K562 (cell line): ENCODE measurements at regions not wholly inside any gene's neighbourhood (a gene's known extent, or its start where the extent isn't known, plus 50 kb on each side); places are given as distances from the start of the nearest gene placed in this dataset.

Experiments
- ATAC-seq: fragments of 200-7000 bp; cut with Tn5 transposase; 3 replicates; pipeline ENCODE4 v1.9.1; 2020; ENCODE audit warnings: moderate library complexity
- BruUV-seq: library from RNA; stranded (reverse); fragments of 400-500 nt; replicated peaks from 2 replicates; lab custom pipeline; 2021; lab: Mats Ljungman, UMichigan
- CTCF ChIA-PET: fragments of 300-600 bp; formaldehyde crosslinking; extraction: SDS; loops from one replicate; lab custom pipeline; 2021; ENCODE audit warnings: low intra/inter-chr PET ratio; lab: Yijun Ruan, JAX
- POLR2A ChIA-PET: fragments of 300-600, 350-650 bp; sonication (Branson Sonifier 250); formaldehyde crosslinking; extraction: SDS; loops from one replicate; lab custom pipeline; 2021; ENCODE audit warnings: antibody characterized with exemption, inconsistent platforms; lab: Yijun Ruan, JAX
- DNase-seq, 4 experiments: peaks; one replicate each; pipeline versions ENCODE4 v3.0.0 to v3.0.0-alpha.2; 2011 to 2018; ENCODE audit warnings: low spot score in 3 of 4, mixed read lengths in 3 of 4; ENCODE audit errors: extremely low read depth in 1 of 4
- FAIRE-seq: peaks from 2 replicates; lab custom pipeline; 2011; peaks lifted over from hg19 to GRCh38; lab: Jason Lieb, UNC
- H2AFZ ChIP-seq: 2 replicates; pipeline ENCODE4 v1.6.0; 2011; ENCODE audit warnings: low read depth, low read length, control low read depth, inconsistent platforms
- H3K27ac ChIP-seq: fragments of 200-600 bp; 3 replicates; pipeline ENCODE4 v1.8.0; 2011; ENCODE audit warnings: low read depth, mild to moderate bottlenecking, control low read depth, inconsistent platforms, low read length, moderate library complexity, mixed read lengths; ENCODE audit errors: extremely low read depth
- H3K27me3 ChIP-seq, 2 experiments: fragments of 300-600 bp in 1 of 2; 2 replicates in 1 of 2; 3 replicates in 1 of 2; pipeline versions ENCODE4 v1.6.0 to v1.8.0; 2011; ENCODE audit warnings: inconsistent platforms in 2 of 2, low read length in 2 of 2, mild to moderate bottlenecking in 1 of 2, mixed read lengths in 1 of 2, moderate library complexity in 1 of 2; ENCODE audit not compliant: control insufficient read depth in 2 of 2, insufficient read depth in 2 of 2
- H3K36me3 ChIP-seq: fragments of 300-600 bp; 3 replicates; pipeline ENCODE4 v1.8.0; 2011; ENCODE audit warnings: mild to moderate bottlenecking, low read length, inconsistent platforms; ENCODE audit not compliant: control insufficient read depth, insufficient read depth
- H3K4me1 ChIP-seq, 2 experiments: fragments of 200-600 bp in 1 of 2; replicated peaks in 1 of 2; 2 replicates in 1 of 2; 3 replicates in 1 of 2; pipeline versions ENCODE4 v1.5.1 to v1.8.0; 2011; ENCODE audit warnings: inconsistent platforms in 2 of 2, low read length in 2 of 2, mild to moderate bottlenecking in 1 of 2, mixed read lengths in 1 of 2, moderate library complexity in 1 of 2; ENCODE audit not compliant: control insufficient read depth in 2 of 2, insufficient read depth in 2 of 2
- H3K4me2 ChIP-seq: 2 replicates; pipeline ENCODE4 v1.6.1; 2011; ENCODE audit warnings: low read length, control low read depth, inconsistent platforms, mixed read lengths; ENCODE audit not compliant: insufficient read depth
- H3K4me3 ChIP-seq: fragments of 200-600 bp; sonication (generic), shearing (Covaris generic); 2 replicates; pipeline ENCODE4 v1.5.1; 2016; ENCODE audit warnings: control low read depth, inconsistent platforms
- H3K79me2 ChIP-seq: fragments of 200-600 bp; 3 replicates; pipeline ENCODE4 v1.8.0; 2011; ENCODE audit warnings: low read length, inconsistent platforms; ENCODE audit not compliant: control insufficient read depth, insufficient read depth
- H3K9ac ChIP-seq, 2 experiments: 2 replicates each; pipeline versions ENCODE4 v1.6.0 to v1.6.1; 2011; ENCODE audit warnings: low read depth in 2 of 2, low read length in 2 of 2, control low read depth in 1 of 2, inconsistent platforms in 1 of 2, mild to moderate bottlenecking in 1 of 2, mixed read lengths in 1 of 2; ENCODE audit not compliant: insufficient read depth in 1 of 2
- H3K9me1 ChIP-seq: one replicate; pipeline ENCODE4 v1.6.0; 2011; ENCODE audit warnings: inconsistent platforms, mild to moderate bottlenecking, low read length, moderate library complexity; ENCODE audit not compliant: control insufficient read depth, insufficient read depth
- H3K9me3 ChIP-seq: replicated peaks from 2 replicates; pipeline ENCODE4 v1.5.1; 2011; ENCODE audit warnings: low read depth, low read length, inconsistent platforms; ENCODE audit not compliant: control insufficient read depth, insufficient read depth
- H4K20me1 ChIP-seq: replicated peaks from 2 replicates; pipeline ENCODE4 v1.6.1; 2011; ENCODE audit warnings: low read length, inconsistent platforms, mixed read lengths; ENCODE audit not compliant: control insufficient read depth, insufficient read depth
- CC2D1A ChIP-seq: fragments of 450-650 bp; IDR thresholded peaks from 2 replicates; pipeline ENCODE4 v1.6.1; 2017; ENCODE audit warnings: mild to moderate bottlenecking
- CHCHD3 ChIP-seq: fragments of 250-450 bp; sonication (Bioruptor Pico); IDR thresholded peaks from 2 replicates; pipeline ENCODE4 v2.1.2; 2022; ENCODE audit warnings: mild to moderate bottlenecking
- DNMT1 ChIP-seq: fragments of 450-650 bp; IDR thresholded peaks from 2 replicates; pipeline ENCODE4 v1.6.1; 2016; ENCODE audit warnings: antibody characterized with exemption, mild to moderate bottlenecking
- JUND ChIP-seq, 2 experiments: IDR thresholded peaks; 2 replicates in 1 of 2; 3 replicates in 1 of 2; pipeline ENCODE4 v1.6.1; 2011; ENCODE audit warnings: borderline replicate concordance in 2 of 2, low read depth in 2 of 2, low read length in 2 of 2, improper control_type of control experiment in 1 of 2, missing biosample characterization in 1 of 2, missing genetic modification characterization in 1 of 2, missing genetic modification reagents in 1 of 2
- KDM4B ChIP-seq, 2 experiments: fragments of 450-650 bp in 1 of 2; sonication (generic) in 1 of 2; IDR thresholded peaks; 2 replicates each; pipeline ENCODE4 v1.6.1; 2016 to 2017; ENCODE audit warnings: borderline replicate concordance in 2 of 2, antibody characterized with exemption in 1 of 2, low read depth in 1 of 2, mild to moderate bottlenecking in 1 of 2
- NR2F6 ChIP-seq: fragments of 450-650 bp; formaldehyde crosslinking; IDR thresholded peaks from 2 replicates; pipeline ENCODE4 v1.4.0; 2020; ENCODE audit warnings: mild to moderate bottlenecking
- RBM22 ChIP-seq: fragments of 200-400 bp; formaldehyde crosslinking; IDR thresholded peaks from 2 replicates; pipeline ENCODE4 v1.6.1; 2018; ENCODE audit warnings: low read length, low read depth; ENCODE audit not compliant: poor library complexity, severe bottlenecking
- SIN3A ChIP-seq, 2 experiments: fragments of 150-350 bp in 1 of 2; IDR thresholded peaks; 2 replicates each; pipeline ENCODE4 v1.6.1; 2011 to 2016; ENCODE audit warnings: borderline replicate concordance in 2 of 2, low read depth in 2 of 2, low read length in 2 of 2, mild to moderate bottlenecking in 2 of 2, moderate library complexity in 2 of 2; ENCODE audit not compliant: control insufficient read depth in 1 of 2
- TBL1XR1 ChIP-seq, 2 experiments: IDR thresholded peaks; 2 replicates each; pipeline ENCODE4 v1.6.1; 2012; ENCODE audit warnings: improper control_type of control experiment in 2 of 2, low read length in 2 of 2, mild to moderate bottlenecking in 1 of 2
- ZNF174 ChIP-seq: fragments of 250-450 bp; sonication (Bioruptor Pico); IDR thresholded peaks from 2 replicates; pipeline ENCODE4 v1.4.0; 2020; ENCODE audit warnings: mild to moderate bottlenecking
- ZNF445 ChIP-seq: fragments of 250-450 bp; sonication (Bioruptor Pico); IDR thresholded peaks from 2 replicates; pipeline ENCODE4 v1.4.0; 2020; ENCODE audit warnings: low read depth, mild to moderate bottlenecking, moderate library complexity
- ZNF695 ChIP-seq: fragments of 450-650 bp; formaldehyde crosslinking; IDR thresholded peaks from 2 replicates; pipeline ENCODE4 v1.4.0; 2020; ENCODE audit warnings: mild to moderate bottlenecking, moderate library complexity
- ZNF785 ChIP-seq: fragments of 250-450 bp; sonication (Bioruptor Pico); IDR thresholded peaks from 2 replicates; pipeline ENCODE4 v1.4.0; 2020; ENCODE audit warnings: mild to moderate bottlenecking
- ZSCAN29 ChIP-seq: fragments of 450-650 bp; IDR thresholded peaks from 2 replicates; pipeline ENCODE4 v1.6.1; 2017
- WGBS: fragments of 100-300 bp; shearing (Covaris generic); methylation state at CpG from one replicate; pipeline ENCODE4 v1.1.6; 2016; ENCODE audit warnings: low coverage, mixed read lengths; ENCODE audit not compliant: insufficient coverage; ENCODE audit errors: missing lambda C conversion rate; 5-methylcytosine and 5-hydroxymethylcytosine counted together
- in situ Hi-C: fragments of 300-500 bp; cut with MboI; formaldehyde crosslinking; loops from 4 replicates; pipeline ENCODE4 v1.15.0; 2018; ENCODE audit warnings: inconsistent platforms, mixed read lengths
- intact Hi-C: fragments of 100-400 bp; cut with micrococcal nuclease; formaldehyde crosslinking; loops from 2 replicates; pipeline ENCODE4 v1.14.2; 2022
- TF ChIP-seq, protein P1 (sequence below): fragments of 250-450 bp; sonication (Bioruptor Pico); IDR thresholded peaks from 2 replicates; pipeline ENCODE4 v1.4.0; 2020; ENCODE audit warnings: mild to moderate bottlenecking, moderate library complexity
- TF ChIP-seq, protein P2 (sequence below): fragments of 450-650 bp; IDR thresholded peaks from 2 replicates; pipeline ENCODE4 v1.6.1; 2017; ENCODE audit warnings: mild to moderate bottlenecking, moderate library complexity
- TF ChIP-seq, protein P3 (sequence below): sonication (generic); formaldehyde crosslinking; IDR thresholded peaks from 2 replicates; pipeline ENCODE4 v1.8.0; 2022; ENCODE audit warnings: mild to moderate bottlenecking, low read depth, missing genetic modification reagents

DNA sequence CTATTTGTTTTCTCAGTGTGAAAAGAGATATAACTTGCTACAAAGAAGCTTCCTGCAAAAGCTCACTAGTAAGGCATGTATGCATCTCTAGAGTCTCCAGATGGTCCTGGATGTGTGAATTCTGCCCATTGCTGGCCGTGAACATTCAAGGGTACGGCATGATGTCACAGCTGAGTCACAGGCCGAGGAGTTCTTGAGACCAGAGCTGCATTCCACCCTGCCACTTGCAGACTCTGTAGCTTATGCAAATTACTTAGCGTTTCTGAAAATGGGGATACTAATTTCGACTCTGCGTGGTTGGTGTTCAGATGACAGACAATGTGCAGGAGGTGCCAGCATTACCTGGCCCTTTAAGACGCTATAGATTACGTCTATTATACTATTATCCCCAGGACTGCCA, 470.7 kb downstream of the ZNF536 start (continued):
- no peak for TF ChIP-seq SIN3A (IDR thresholded peaks at IDR 0.05; ENCODE audit: borderline replicate concordance in 2 of 2, control insufficient read depth in 1 of 2, low read depth in 2 of 2, low read length in 2 of 2)
- TF ChIP-seq CC2D1A, result no peak
- TF ChIP-seq ZNF785 (CRISPR knock-in tag), result no peak
- TF ChIP-seq ZSCAN29, result no peak
- TF ChIP-seq, protein P1, sequence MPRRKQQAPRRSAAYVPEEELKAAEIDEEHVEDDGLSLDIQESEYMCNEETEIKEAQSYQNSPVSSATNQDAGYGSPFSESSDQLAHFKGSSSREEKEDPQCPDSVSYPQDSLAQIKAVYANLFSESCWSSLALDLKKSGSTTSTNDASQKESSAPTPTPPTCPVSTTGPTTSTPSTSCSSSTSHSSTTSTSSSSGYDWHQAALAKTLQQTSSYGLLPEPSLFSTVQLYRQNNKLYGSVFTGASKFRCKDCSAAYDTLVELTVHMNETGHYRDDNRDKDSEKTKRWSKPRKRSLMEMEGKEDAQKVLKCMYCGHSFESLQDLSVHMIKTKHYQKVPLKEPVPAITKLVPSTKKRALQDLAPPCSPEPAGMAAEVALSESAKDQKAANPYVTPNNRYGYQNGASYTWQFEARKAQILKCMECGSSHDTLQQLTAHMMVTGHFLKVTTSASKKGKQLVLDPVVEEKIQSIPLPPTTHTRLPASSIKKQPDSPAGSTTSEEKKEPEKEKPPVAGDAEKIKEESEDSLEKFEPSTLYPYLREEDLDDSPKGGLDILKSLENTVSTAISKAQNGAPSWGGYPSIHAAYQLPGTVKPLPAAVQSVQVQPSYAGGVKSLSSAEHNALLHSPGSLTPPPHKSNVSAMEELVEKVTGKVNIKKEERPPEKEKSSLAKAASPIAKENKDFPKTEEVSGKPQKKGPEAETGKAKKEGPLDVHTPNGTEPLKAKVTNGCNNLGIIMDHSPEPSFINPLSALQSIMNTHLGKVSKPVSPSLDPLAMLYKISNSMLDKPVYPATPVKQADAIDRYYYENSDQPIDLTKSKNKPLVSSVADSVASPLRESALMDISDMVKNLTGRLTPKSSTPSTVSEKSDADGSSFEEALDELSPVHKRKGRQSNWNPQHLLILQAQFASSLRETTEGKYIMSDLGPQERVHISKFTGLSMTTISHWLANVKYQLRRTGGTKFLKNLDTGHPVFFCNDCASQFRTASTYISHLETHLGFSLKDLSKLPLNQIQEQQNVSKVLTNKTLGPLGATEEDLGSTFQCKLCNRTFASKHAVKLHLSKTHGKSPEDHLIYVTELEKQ (CRISPR knock-in tag), result no peak
- no peak for TF ChIP-seq RBM22

DNA sequence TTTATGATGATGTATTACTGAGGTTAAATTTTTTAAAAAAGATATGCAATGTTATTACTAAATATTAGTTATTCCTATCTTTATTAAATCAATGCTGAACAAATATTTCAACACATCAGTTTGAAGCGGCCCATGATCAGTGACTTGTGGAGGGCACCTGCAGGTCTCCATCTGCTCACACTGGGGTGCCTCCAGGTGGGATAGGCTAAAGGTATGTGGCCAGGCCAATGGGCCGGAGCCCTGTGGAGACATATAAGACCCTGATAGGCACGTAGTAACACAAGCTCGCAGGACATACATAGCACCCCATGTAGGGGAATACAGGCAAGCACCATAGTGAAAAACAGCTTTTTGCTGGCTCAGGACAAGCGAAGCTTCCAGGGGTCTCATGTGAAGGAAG, 469.8 kb downstream of the ZNF536 start:
- Histone ChIP-seq H3K36me3 (no peaks in the 10 kb centered on the region), H2AFZ (no peak overlapping the region), H4K20me1 (no peaks in the 10 kb centered on the region), H3K9me3 (no peaks in the 10 kb centered on the region), H3K27me3 (peaks cover 0 to 5% of the 10 kb centered on the region in 2 experiments; a peak in 1 of 5 replicates), H3K4me2 (no peak overlapping the region), H3K9me1 (no peaks in the 10 kb centered on the region), H3K4me3 (no peak overlapping the region), H3K4me1 (no peaks in the 10 kb centered on the region), H3K79me2 (no peaks in the 10 kb centered on the region), H3K9ac (no peak overlapping the region), H3K27ac (no peak overlapping the region)
- ChIA-PET POLR2A (no interaction called here), CTCF (no interaction called here)
- DNase-seq (no peak), ATAC-seq (no peak), FAIRE-seq (no peak)
- WGBS, result 1% methylated on average over 5 of the region's 5 CpGs
- in situ Hi-C loops, result no loop called here
- BruUV-seq, result no TSS peak
- intact Hi-C loops, result no loop called here
- TF ChIP-seq, protein P2, sequence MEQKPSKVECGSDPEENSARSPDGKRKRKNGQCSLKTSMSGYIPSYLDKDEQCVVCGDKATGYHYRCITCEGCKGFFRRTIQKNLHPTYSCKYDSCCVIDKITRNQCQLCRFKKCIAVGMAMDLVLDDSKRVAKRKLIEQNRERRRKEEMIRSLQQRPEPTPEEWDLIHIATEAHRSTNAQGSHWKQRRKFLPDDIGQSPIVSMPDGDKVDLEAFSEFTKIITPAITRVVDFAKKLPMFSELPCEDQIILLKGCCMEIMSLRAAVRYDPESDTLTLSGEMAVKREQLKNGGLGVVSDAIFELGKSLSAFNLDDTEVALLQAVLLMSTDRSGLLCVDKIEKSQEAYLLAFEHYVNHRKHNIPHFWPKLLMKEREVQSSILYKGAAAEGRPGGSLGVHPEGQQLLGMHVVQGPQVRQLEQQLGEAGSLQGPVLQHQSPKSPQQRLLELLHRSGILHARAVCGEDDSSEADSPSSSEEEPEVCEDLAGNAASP, result no peak
- TF ChIP-seq KDM4B (IDR thresholded peaks at IDR 0.05; ENCODE audit: borderline replicate concordance in 2 of 2, low read depth in 1 of 2), result no peak
- TF ChIP-seq, protein P3, sequence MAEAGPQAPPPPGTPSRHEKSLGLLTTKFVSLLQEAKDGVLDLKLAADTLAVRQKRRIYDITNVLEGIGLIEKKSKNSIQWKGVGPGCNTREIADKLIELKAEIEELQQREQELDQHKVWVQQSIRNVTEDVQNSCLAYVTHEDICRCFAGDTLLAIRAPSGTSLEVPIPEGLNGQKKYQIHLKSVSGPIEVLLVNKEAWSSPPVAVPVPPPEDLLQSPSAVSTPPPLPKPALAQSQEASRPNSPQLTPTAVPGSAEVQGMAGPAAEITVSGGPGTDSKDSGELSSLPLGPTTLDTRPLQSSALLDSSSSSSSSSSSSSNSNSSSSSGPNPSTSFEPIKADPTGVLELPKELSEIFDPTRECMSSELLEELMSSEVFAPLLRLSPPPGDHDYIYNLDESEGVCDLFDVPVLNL, result no peak
- no peak for TF ChIP-seq ZNF785 (CRISPR knock-in tag)
- TF ChIP-seq TBL1XR1 (IDR thresholded peaks at IDR 0.05; ENCODE audit: low read length in 2 of 2), result no peak
- no peak for TF ChIP-seq ZNF695
- no peak for TF ChIP-seq ZNF445
- TF ChIP-seq CHCHD3 (CRISPR knock-in tag), result no peak
- no peak for TF ChIP-seq DNMT1
- TF ChIP-seq JUND (IDR thresholded peaks at IDR 0.05; ENCODE audit: borderline replicate concordance, low read depth, low read length), result no peak
- TF ChIP-seq JUND (tag; IDR thresholded peaks at IDR 0.05; ENCODE audit: borderline replicate concordance, low read depth, low read length), result no peak
- TF ChIP-seq NR2F6 (CRISPR knock-in tag), result no peak
- TF ChIP-seq ZNF174 (CRISPR knock-in tag), result no peak
